ENCODE measurements at regions not wholly inside any gene's neighbourhood (a gene's known extent, or its start where the extent isn't known, plus 50 kb on each side); places are given as distances from the start of the nearest gene placed in this dataset.

DNA sequence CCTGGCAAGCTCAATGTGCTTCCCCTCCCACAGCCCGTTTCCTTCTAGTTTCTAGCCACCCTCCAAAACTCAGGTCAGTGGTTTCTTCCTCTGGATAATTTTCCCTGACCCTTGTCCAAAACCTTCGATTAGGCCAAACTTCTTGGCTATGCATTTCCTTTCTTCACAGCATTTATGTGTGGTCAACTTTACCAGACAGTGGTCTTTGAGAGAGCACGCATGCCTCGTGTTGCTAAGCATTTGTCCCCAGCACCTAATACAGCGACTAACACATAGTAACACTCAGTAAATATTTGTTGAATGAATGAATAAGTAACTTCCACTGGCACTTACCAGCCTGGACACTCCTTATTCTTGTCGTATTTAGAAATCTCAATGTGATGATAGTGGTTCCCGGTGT is 610.7 kb downstream of the PLPP3 start:
- TF ChIP-seq, protein P1, sequence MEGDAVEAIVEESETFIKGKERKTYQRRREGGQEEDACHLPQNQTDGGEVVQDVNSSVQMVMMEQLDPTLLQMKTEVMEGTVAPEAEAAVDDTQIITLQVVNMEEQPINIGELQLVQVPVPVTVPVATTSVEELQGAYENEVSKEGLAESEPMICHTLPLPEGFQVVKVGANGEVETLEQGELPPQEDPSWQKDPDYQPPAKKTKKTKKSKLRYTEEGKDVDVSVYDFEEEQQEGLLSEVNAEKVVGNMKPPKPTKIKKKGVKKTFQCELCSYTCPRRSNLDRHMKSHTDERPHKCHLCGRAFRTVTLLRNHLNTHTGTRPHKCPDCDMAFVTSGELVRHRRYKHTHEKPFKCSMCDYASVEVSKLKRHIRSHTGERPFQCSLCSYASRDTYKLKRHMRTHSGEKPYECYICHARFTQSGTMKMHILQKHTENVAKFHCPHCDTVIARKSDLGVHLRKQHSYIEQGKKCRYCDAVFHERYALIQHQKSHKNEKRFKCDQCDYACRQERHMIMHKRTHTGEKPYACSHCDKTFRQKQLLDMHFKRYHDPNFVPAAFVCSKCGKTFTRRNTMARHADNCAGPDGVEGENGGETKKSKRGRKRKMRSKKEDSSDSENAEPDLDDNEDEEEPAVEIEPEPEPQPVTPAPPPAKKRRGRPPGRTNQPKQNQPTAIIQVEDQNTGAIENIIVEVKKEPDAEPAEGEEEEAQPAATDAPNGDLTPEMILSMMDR (IDR thresholded peaks at IDR 0.05), result no peak
- TF ChIP-seq EP300 (IDR thresholded peaks at IDR 0.05), result no peak

All from tibial nerve (tissue), 4 donors.